Naive thymus-derived CD4-positive, alpha-beta T cell (primary cell): ENCODE measurements at regions not wholly inside any gene's neighbourhood (a gene's known extent, or its start where the extent isn't known, plus 50 kb on each side); places are given as distances from the start of the nearest gene placed in this dataset.
"Not testable (repeated sequence)": the region's sequence is repeated elsewhere in the genome, so short reads cannot be mapped to it uniquely, and the experiment has no call there.

ENCODE experiments used
- ATAC-seq: fragments of 150-1000 bp; cut with Tn5 transposase; 2 replicates; pipeline ENCODE4 v1.10.0; 2021; ENCODE audit warnings: mild to moderate bottlenecking, moderate library complexity
- CTCF ChIA-PET: fragments of 350-600 bp; sonication (Branson Sonifier 250); formaldehyde crosslinking; loops from one replicate; lab custom pipeline; 2021; ENCODE audit warnings: antibody characterized with exemption; lab: Charles Lee
- POLR2A ChIA-PET: fragments of 350-600 bp; sonication (Branson Sonifier 250); formaldehyde crosslinking; loops from one replicate; lab custom pipeline; 2021; ENCODE audit warnings: antibody characterized with exemption, inconsistent platforms; lab: Charles Lee
- DNase-seq, 9 donors: peaks; one replicate each; pipeline versions ENCODE4 v3.0.0 to v3.0.0-alpha.2; 2020 to 2022; ENCODE audit warnings: mixed read lengths in 1 of 9
- H3K27ac ChIP-seq: one replicate; pipeline ENCODE4 v1.7.0; 2013; ENCODE audit warnings: mild to moderate bottlenecking, low read depth, low read length, moderate library complexity
- H3K27me3 ChIP-seq, 2 donors: one replicate each; pipeline ENCODE4 v1.7.0; 2013; ENCODE audit warnings: low read length in 2 of 2, mild to moderate bottlenecking in 2 of 2, moderate library complexity in 2 of 2; ENCODE audit not compliant: control insufficient read depth in 2 of 2, insufficient read depth in 2 of 2
- H3K36me3 ChIP-seq, 3 experiments: 1 replicate in 2 of 3; 2 replicates in 1 of 3; pipeline ENCODE4 v1.7.0; 2013; ENCODE audit warnings: low read length in 3 of 3, mild to moderate bottlenecking in 3 of 3, moderate library complexity in 1 of 3; ENCODE audit not compliant: insufficient read depth in 3 of 3, control insufficient read depth in 2 of 3
- H3K4me1 ChIP-seq, 2 donors: one replicate each; pipeline ENCODE4 v1.7.0; 2013; ENCODE audit warnings: low read length in 2 of 2, mild to moderate bottlenecking in 2 of 2, moderate library complexity in 1 of 2; ENCODE audit not compliant: control insufficient read depth in 2 of 2, insufficient read depth in 2 of 2
- H3K4me3 ChIP-seq: 2 replicates; pipeline ENCODE4 v1.7.0; 2013; ENCODE audit warnings: mild to moderate bottlenecking, low read length
- H3K9me3 ChIP-seq, 3 experiments: 1 replicate in 2 of 3; 2 replicates in 1 of 3; pipeline ENCODE4 v1.7.0; 2013; ENCODE audit warnings: low read length in 3 of 3; ENCODE audit not compliant: control insufficient read depth in 2 of 3
- H3K27ac Mint-ChIP-seq, 9 donors: one replicate each; pipeline ENCODE4 v1.8.0; 2020 to 2022; ENCODE audit warnings: mixed read lengths in 9 of 9, mild to moderate bottlenecking in 8 of 9, moderate library complexity in 5 of 9, inconsistent platforms in 2 of 9
- H3K27me3 Mint-ChIP-seq, 5 donors: one replicate each; pipeline ENCODE4 v1.8.0; 2021 to 2022; ENCODE audit warnings: mixed read lengths in 5 of 5, mild to moderate bottlenecking in 1 of 5
- H3K36me3 Mint-ChIP-seq, 5 donors: one replicate each; pipeline ENCODE4 v1.8.0; 2020 to 2022; ENCODE audit warnings: mixed read lengths in 5 of 5, mild to moderate bottlenecking in 3 of 5, inconsistent platforms in 1 of 5
- H3K4me1 Mint-ChIP-seq, 7 donors: one replicate each; pipeline ENCODE4 v1.8.0; 2020 to 2022; ENCODE audit warnings: mixed read lengths in 7 of 7, mild to moderate bottlenecking in 3 of 7, inconsistent platforms in 1 of 7
- H3K4me3 Mint-ChIP-seq, 10 donors: one replicate each; pipeline ENCODE4 v1.8.0; 2020 to 2022; ENCODE audit warnings: mild to moderate bottlenecking in 10 of 10, mixed read lengths in 10 of 10, moderate library complexity in 6 of 10, inconsistent platforms in 2 of 10
- H3K9me3 Mint-ChIP-seq, 11 donors: one replicate each; pipeline ENCODE4 v1.8.0; 2020 to 2022; ENCODE audit warnings: mixed read lengths in 11 of 11, mild to moderate bottlenecking in 4 of 11, inconsistent platforms in 1 of 11, moderate library complexity in 1 of 11
- intact Hi-C, 2 donors: fragments of 100-400 bp; cut with micrococcal nuclease; formaldehyde crosslinking; loops; one replicate each; pipeline ENCODE4 v1.15.1; 2023

- no peaks in the 10 kb centered on the region for H3K27me3 Mint-ChIP-seq
- POLR2A ChIA-PET = interaction anchor here (1.0 to 5.1 kb wide), 3 partner anchors 8 to 252 kb away, joined by 3 to 109 read pairs (median 6); partner anchors contain the start of gene BTG1
- H3K4me1 ChIP-seq = peaks cover 76 to 84% of the 10 kb centered on the region in 2 donors
- intact Hi-C loops = loop anchor here in 1 of 2 donors (1.0 to 5.0 kb wide), 2 partner anchors 14 to 54 kb away; no protein-coding TSS in a partner anchor
- peaks cover 13 to 66% (median 19%) of the 10 kb centered on the region in 5 donors for H3K36me3 Mint-ChIP-seq
- peak overlapping the region in 8 of 10 donors; percentile 9 to 76 (median 62) for H3K4me3 Mint-ChIP-seq
- peaks cover 56 to 100% (median 93%) of the 10 kb centered on the region in 7 donors for H3K4me1 Mint-ChIP-seq
- H3K4me3 ChIP-seq = no peak overlapping the region
- CTCF ChIA-PET = no interaction called here
- peaks cover 10 to 39% (median 23%) of the 10 kb centered on the region in 11 donors for H3K9me3 Mint-ChIP-seq
- H3K36me3 ChIP-seq = no peaks in the 10 kb centered on the region
- peak overlapping the region; percentile 85 for H3K27ac ChIP-seq
- H3K27me3 ChIP-seq = no peaks in the 10 kb centered on the region
- H3K27ac Mint-ChIP-seq = peak overlapping the region; percentile 90 to 100 (median 98)
- ATAC-seq (no peak), DNase-seq (no peak)
- peaks cover 0 to 15% (median 6%) of the 10 kb centered on the region in 3 experiments for H3K9me3 ChIP-seq
Measured at GRCh38 chr12:92396647-92397252, 251.1 kb upstream of the BTG1 start.

- intact Hi-C loops = loop anchor here in 1 of 2 donors (1.0 to 5.0 kb wide), 2 partner anchors 9 to 53 kb away; no protein-coding TSS in a partner anchor
- Histone ChIP-seq H3K36me3 (no peaks in the 10 kb centered on the region), H3K27ac (peak overlapping the region; percentile 85), H3K9me3 (peaks cover 0 to 15% (median 6%) of the 10 kb centered on the region in 3 experiments), H3K4me3 (no peak overlapping the region), H3K4me1 (peaks cover 62 to 70% of the 10 kb centered on the region in 2 donors), H3K27me3 (no peaks in the 10 kb centered on the region)
- ChIA-PET CTCF (no interaction called here), POLR2A (interaction anchor here (0.8 to 5.1 kb wide), 4 partner anchors 9 to 250 kb away, joined by 3 to 109 read pairs (median 4); partner anchors contain the start of gene BTG1)
- Mint-ChIP-seq H3K4me1 (peaks cover 46 to 100% (median 92%) of the 10 kb centered on the region in 7 donors), H3K27me3 (no peaks in the 10 kb centered on the region), H3K36me3 (peaks cover 13 to 68% (median 15%) of the 10 kb centered on the region in 5 donors), H3K4me3 (peak overlapping the region in 7 of 10 donors; percentile 14 to 76 (median 56)), H3K9me3 (peaks cover 10 to 40% (median 23%) of the 10 kb centered on the region in 11 donors), H3K27ac (peak overlapping the region in 8 of 9 donors; percentile 92 to 100 (median 98))
- DNase-seq = no peak
- ATAC-seq = no peak
Measured at GRCh38 chr12:92395322-92395721, 249.7 kb upstream of the BTG1 start.

GRCh38 chr12:92394895-92395294 lies 249.2 kb upstream of the BTG1 start:
- Mint-ChIP-seq H3K36me3 (peaks cover 13 to 65% (median 15%) of the 10 kb centered on the region in 5 donors), H3K9me3 (peaks cover 10 to 40% (median 23%) of the 10 kb centered on the region in 11 donors), H3K4me3 (peak overlapping the region in 8 of 10 donors; percentile 18 to 76 (median 48)), H3K4me1 (peaks cover 43 to 100% (median 90%) of the 10 kb centered on the region in 7 donors), H3K27ac (peak overlapping the region in 8 of 9 donors; percentile 90 to 100 (median 98)), H3K27me3 (no peaks in the 10 kb centered on the region)
- Histone ChIP-seq H3K9me3 (peaks cover 0 to 15% (median 6%) of the 10 kb centered on the region in 3 experiments), H3K4me1 (peaks cover 58 to 65% of the 10 kb centered on the region in 2 donors), H3K27me3 (no peaks in the 10 kb centered on the region), H3K4me3 (no peak overlapping the region), H3K36me3 (no peaks in the 10 kb centered on the region), H3K27ac (peak overlapping the region; percentile 50)
- ChIA-PET POLR2A (interaction anchor here (0.8 to 5.1 kb wide), 4 partner anchors 8 to 250 kb away, joined by 3 to 109 read pairs (median 4); partner anchors contain the start of gene BTG1), CTCF (no interaction called here)
- intact Hi-C loops = loop anchor here in 1 of 2 donors (1.0 to 5.0 kb wide), 3 partner anchors 9 to 257 kb away; no protein-coding TSS in a partner anchor
- ATAC-seq = no peak
- peak in 1 of 9 donors; percentile 28 for DNase-seq

GRCh38 chr12:92393504-92393903 lies 247.9 kb upstream of the BTG1 start:
- peak overlapping the region in 3 of 10 donors; percentile 53 to 76 (median 60) for H3K4me3 Mint-ChIP-seq
- Histone ChIP-seq H3K36me3 (no peaks in the 10 kb centered on the region), H3K27ac (no peak overlapping the region), H3K4me1 (peaks cover 46 to 53% of the 10 kb centered on the region in 2 donors), H3K9me3 (peaks cover 0 to 15% (median 6%) of the 10 kb centered on the region in 3 experiments), H3K27me3 (no peaks in the 10 kb centered on the region), H3K4me3 (no peak overlapping the region)
- H3K27ac Mint-ChIP-seq = peak overlapping the region in 8 of 9 donors; percentile 86 to 100 (median 92)
- H3K4me1 Mint-ChIP-seq = peaks cover 36 to 95% (median 81%) of the 10 kb centered on the region in 7 donors
- H3K36me3 Mint-ChIP-seq = peaks cover 13 to 70% (median 15%) of the 10 kb centered on the region in 5 donors
- ATAC-seq (no peak), DNase-seq (no peak)
- peaks cover 10 to 40% (median 23%) of the 10 kb centered on the region in 11 donors for H3K9me3 Mint-ChIP-seq
- intact Hi-C loops = loop anchor here in 1 of 2 donors (5.0 kb wide), 1 partner anchor 259 kb away; no protein-coding TSS in a partner anchor
- CTCF ChIA-PET = interaction anchor here (1.0 kb wide), 1 partner anchor 31 kb away, joined by 3 read pairs; no protein-coding TSS in a partner anchor
- no peaks in the 10 kb centered on the region for H3K27me3 Mint-ChIP-seq
- POLR2A ChIA-PET = interaction anchor here (0.8 to 1.6 kb wide), 3 partner anchors 9 to 619 kb away, joined by 3 to 4 read pairs (median 3); no protein-coding TSS in a partner anchor

GRCh38 chr12:92391726-92392125 lies 246.1 kb upstream of the BTG1 start:
- DNase-seq = peak in 1 of 9 donors; percentile 34
- ATAC-seq, H3K4me3 ChIP-seq, H3K27me3 Mint-ChIP-seq, H3K27ac ChIP-seq, CTCF ChIA-PET, H3K27me3 ChIP-seq, H3K36me3 ChIP-seq, POLR2A ChIA-PET: not testable (repeated sequence)
- Mint-ChIP-seq H3K36me3 (peaks cover 13 to 61% (median 15%) of the 10 kb centered on the region in 5 donors), H3K27ac (peak overlapping the region in 7 of 9 donors; percentile 19 to 100 (median 83)), H3K4me3 (peak overlapping the region in 2 of 10 donors; percentile 14 to 21), H3K4me1 (peaks cover 25 to 95% (median 78%) of the 10 kb centered on the region in 7 donors), H3K9me3 (peaks cover 10 to 40% (median 23%) of the 10 kb centered on the region in 11 donors)
- peaks cover 28 to 36% of the 10 kb centered on the region in 2 donors for H3K4me1 ChIP-seq
- intact Hi-C loops = loop anchor here in 1 of 2 donors (1.0 to 5.0 kb wide), 2 partner anchors 179 to 261 kb away; no protein-coding TSS in a partner anchor
- peaks cover 0 to 15% (median 6%) of the 10 kb centered on the region in 3 experiments for H3K9me3 ChIP-seq

- intact Hi-C loops = no loop called here
- ChIA-PET CTCF (no interaction called here), POLR2A (interaction anchor here (0.6 to 3.6 kb wide), 7 partner anchors 13 to 260 kb away, joined by 3 to 19 read pairs (median 3); partner anchors contain the start of gene BTG1)
- Histone ChIP-seq H3K4me1 (peaks cover 7 to 13% of the 10 kb centered on the region in 2 donors), H3K4me3 (no peak overlapping the region), H3K27ac (no peak overlapping the region), H3K36me3 (no peaks in the 10 kb centered on the region), H3K27me3 (no peaks in the 10 kb centered on the region), H3K9me3 (peaks cover 0 to 15% (median 6%) of the 10 kb centered on the region in 3 experiments)
- Mint-ChIP-seq H3K4me3 (no peak overlapping the region), H3K36me3 (peaks cover 8 to 48% (median 13%) of the 10 kb centered on the region in 5 donors), H3K27ac (peak overlapping the region in 3 of 9 donors; percentile 12 to 100 (median 41)), H3K4me1 (peaks cover 10 to 92% (median 71%) of the 10 kb centered on the region in 7 donors), H3K27me3 (no peaks in the 10 kb centered on the region), H3K9me3 (peaks cover 6 to 29% (median 16%) of the 10 kb centered on the region in 11 donors)
- DNase-seq (no peak), ATAC-seq (no peak)
Measured at GRCh38 chr12:92389466-92389865, 243.8 kb upstream of the BTG1 start.
